Kidney tubule cell (primary cell): ENCODE measurements at regions not wholly inside any gene's neighbourhood (a gene's known extent, or its start where the extent isn't known, plus 50 kb on each side); places are given as distances from the start of the nearest gene placed in this dataset.

Source experiments
- DNase-seq: peaks from one replicate; pipeline ENCODE4 v3.0.0-alpha.2; 2018; ENCODE audit warnings: low spot score

GRCh38 chr16:86632206-86632605 is 53.9 kb downstream of the FOXL1 start:
- DNase-seq: no peak

GRCh38 chr16:86632944-86633343 is 54.6 kb downstream of the FOXL1 start:
- no peak for DNase-seq

- DNase-seq: no peak
These were observed 55.9 kb downstream of the FOXL1 start for GRCh38 chr16:86634292-86634691.

- DNase-seq: no peak
These were observed 57.0 kb downstream of the FOXL1 start for GRCh38 chr16:86635176-86635876.

- DNase-seq: no peak
These were observed 57.6 kb downstream of the FOXL1 start for GRCh38 chr16:86635926-86636325.

- DNase-seq: no peak
These were observed 59.4 kb downstream of the FOXL1 start for GRCh38 chr16:86637744-86638143.

- DNase-seq: no peak
These were observed 60.3 kb downstream of the FOXL1 start for GRCh38 chr16:86638642-86639041.

GRCh38 chr16:86639354-86639753 is 61.0 kb downstream of the FOXL1 start:
- no peak for DNase-seq

GRCh38 chr16:86640265-86640843 is 62.0 kb downstream of the FOXL1 start:
- DNase-seq: no peak

GRCh38 chr16:86642087-86642486 is 63.7 kb downstream of the FOXL1 start:
- DNase-seq: no peak

- DNase-seq: no peak
These were observed 65.3 kb downstream of the FOXL1 start for GRCh38 chr16:86643671-86644070.

GRCh38 chr16:86647561-86647960 is 69.2 kb downstream of the FOXL1 start:
- no peak for DNase-seq

- DNase-seq: no peak
These were observed 71.5 kb downstream of the FOXL1 start for GRCh38 chr16:86649875-86650274.

GRCh38 chr16:86651013-86651627 is 72.8 kb downstream of the FOXL1 start:
- DNase-seq: no peak

- no peak for DNase-seq
These were observed 73.5 kb downstream of the FOXL1 start for GRCh38 chr16:86651823-86652222.

GRCh38 chr16:86653285-86654006 is 75.1 kb downstream of the FOXL1 start:
- DNase-seq: no peak

- no peak for DNase-seq
These were observed 79.6 kb downstream of the FOXL1 start for GRCh38 chr16:86657972-86658371.

GRCh38 chr16:86660623-86661022 is 82.3 kb downstream of the FOXL1 start:
- peak; percentile 9 for DNase-seq

- no peak for DNase-seq
These were observed 83.4 kb downstream of the FOXL1 start for GRCh38 chr16:86661706-86662105.

- peak; percentile 20 for DNase-seq
These were observed 83.8 kb downstream of the FOXL1 start for GRCh38 chr16:86662195-86662594.

- DNase-seq: no peak
These were observed 84.4 kb downstream of the FOXL1 start for GRCh38 chr16:86662740-86663139.

- DNase-seq: no peak
These were observed 85.6 kb downstream of the FOXL1 start for GRCh38 chr16:86663685-86664521.
